Amygdala (tissue), 56 donors: ENCODE measurements at regions not wholly inside any gene's neighbourhood (a gene's known extent, or its start where the extent isn't known, plus 50 kb on each side); places are given as distances from the start of the nearest gene placed in this dataset.

Source experiments
- DNase-seq, 56 donors: peaks; one replicate each; lab custom pipeline; 2025; lab: John Stamatoyannopoulos, UW

DNA sequence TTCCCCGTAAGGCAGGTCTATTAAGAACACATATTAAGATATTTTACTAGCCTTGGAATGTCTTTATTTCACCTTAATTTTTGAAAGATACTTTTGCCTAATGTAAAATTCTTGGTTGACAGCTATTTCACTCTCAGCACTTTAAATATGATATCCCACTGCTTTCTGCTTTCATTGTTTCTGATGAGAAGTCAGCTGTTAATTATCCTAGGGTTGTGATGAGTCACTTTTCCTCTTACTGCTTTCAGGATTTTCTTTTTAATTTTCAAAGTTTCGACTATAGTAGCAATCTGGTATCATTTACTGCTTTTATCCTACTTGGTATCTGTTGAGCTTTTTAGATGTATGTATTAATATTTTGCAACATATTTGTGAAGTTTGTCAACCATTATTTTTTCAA, 578.9 kb upstream of the ATP2B1 start:
- DNase-seq: no peak

DNA sequence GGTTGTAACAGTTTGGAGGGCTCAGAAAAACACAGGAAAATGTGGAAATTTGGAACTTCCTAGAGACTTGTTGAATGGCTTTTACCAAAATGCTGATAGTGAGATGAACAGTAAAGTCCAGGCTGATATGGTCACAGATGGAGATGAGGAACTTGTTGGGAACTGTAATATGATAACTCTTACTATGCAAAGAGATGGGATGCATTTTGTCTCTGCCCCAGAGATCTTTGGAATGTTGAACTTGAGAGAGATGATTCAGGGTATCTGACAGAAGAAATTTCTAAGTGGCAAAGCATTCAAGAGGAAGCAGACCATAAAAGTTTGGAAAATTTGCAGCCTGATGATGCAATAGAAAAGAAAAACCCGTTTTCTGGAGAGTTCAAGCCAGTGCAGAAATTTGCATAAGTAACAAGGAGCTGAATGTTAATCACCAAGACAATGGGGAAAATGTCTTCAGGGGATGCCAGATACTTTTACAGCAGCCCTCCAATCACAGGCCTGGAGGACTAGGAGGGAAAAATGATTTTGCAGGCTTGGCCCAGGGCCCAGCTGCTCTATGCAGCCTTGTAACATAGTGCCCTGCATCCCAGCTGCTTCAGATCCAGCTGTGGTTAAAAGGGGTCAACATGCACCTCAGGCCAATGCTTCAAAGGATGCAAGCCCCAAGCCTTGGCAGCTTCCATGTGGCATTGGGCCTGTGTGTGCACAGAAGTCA, 572.7 kb upstream of the ATP2B1 start:
- no peak for DNase-seq

DNA sequence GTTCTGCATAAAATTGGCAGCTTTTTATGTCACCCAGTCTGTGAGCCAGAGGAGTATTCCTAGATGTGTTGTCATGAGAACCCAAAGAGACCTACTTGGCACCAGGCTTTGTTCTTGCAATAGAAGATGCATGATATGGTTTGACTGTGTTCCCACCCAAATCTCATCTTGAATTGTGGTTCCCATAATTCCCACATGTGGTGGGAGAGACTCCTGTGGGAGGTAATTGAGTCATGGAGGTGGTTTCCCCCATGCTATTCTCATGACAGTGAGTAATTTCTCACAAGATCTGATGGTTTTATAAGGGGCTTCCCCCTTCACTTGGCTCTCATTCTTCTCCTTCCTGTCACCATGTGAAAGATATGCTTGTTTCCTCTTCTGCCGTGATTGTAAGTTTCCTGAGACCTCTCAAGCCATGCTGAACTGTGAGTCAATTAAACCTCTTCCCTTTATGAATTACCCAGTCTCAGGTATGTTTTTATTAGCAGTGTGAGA, 572.0 kb upstream of the ATP2B1 start:
- no peak for DNase-seq

GRCh38 chr12:90280033-90280432, 571.4 kb upstream of the ATP2B1 start:
- no peak for DNase-seq

DNA sequence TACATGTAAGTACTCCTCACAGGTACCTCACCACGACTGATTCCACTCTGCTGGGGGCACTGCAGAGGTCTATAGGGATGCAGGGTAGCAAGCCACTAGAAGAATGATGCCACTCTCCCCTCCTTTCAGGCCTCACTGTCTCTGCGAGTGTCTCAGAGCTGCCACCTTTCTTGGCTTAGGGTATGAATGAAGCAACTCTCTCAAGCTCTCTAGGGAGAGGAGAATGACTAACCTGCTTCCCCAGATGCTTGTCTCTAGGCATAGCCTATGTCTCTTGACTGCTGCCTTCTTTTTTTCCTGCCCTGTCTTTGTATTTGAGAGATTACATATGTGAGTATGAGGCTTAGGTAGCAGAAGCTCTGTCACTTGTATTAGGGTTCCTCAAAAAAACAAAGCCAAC, 566.5 kb upstream of the ATP2B1 start:
- no peak for DNase-seq

- DNase-seq: no peak
These were observed 565.8 kb upstream of the ATP2B1 start for GRCh38 chr12:90274407-90274806.

DNA sequence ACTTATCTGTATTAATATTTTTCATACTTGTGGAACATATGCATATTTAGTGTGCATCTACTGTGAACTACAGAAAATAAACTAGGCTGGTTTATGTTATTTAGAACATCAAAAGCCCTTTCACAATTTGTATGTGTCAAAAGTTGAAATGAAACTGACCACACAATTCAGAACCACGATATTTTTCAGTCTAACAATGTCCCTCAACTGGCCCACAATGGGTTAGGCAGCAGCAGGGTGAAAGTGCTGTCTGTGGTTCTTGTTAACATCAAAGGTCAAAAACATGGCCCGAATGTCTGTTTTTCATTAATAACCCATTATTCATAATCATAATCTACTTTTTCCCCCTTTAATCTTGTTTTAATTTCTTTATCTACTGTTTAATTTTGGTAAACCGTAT, 559.9 kb upstream of the ATP2B1 start:
- DNase-seq: no peak

DNA sequence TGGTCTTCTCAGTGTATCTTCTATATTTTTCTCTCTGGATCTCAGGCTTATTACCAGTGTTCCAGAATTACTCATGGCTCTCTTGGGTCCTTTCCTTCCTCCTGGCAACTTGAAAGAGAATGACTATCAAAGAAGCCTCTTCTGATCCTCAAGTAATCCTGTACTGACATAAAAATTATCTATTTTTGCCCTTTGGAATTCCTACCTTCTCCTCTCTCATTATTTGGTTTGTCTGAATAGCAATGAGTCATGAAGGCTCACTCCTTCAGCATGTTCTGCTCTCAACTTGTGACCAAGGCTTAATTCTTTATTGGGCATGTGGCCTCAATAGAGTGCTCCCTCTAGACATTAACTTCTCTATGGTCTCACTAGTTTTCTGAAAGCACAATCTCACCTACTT, 553.6 kb upstream of the ATP2B1 start:
- DNase-seq: no peak

DNA sequence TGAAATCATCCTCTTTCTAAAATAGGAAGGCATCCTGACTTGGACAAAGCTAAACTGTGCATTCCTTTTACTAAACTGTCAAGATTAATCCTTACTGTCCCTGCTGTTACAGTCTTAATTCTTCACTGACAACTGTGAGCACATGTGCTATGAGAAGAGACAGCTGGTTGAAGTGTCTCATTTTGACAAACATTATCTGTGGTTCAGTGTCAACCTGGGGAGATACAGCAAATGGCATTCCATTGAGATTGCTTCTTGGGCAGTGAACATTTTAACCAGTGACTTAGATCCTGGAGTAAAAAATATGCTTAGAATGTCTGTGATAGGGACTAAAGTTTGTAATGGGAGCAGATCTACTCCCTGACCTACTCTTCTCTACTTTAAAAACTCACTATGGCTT, 552.6 kb upstream of the ATP2B1 start:
- no peak for DNase-seq

- DNase-seq: no peak
These were observed 551.5 kb upstream of the ATP2B1 start for GRCh38 chr12:90260136-90260535.

DNA sequence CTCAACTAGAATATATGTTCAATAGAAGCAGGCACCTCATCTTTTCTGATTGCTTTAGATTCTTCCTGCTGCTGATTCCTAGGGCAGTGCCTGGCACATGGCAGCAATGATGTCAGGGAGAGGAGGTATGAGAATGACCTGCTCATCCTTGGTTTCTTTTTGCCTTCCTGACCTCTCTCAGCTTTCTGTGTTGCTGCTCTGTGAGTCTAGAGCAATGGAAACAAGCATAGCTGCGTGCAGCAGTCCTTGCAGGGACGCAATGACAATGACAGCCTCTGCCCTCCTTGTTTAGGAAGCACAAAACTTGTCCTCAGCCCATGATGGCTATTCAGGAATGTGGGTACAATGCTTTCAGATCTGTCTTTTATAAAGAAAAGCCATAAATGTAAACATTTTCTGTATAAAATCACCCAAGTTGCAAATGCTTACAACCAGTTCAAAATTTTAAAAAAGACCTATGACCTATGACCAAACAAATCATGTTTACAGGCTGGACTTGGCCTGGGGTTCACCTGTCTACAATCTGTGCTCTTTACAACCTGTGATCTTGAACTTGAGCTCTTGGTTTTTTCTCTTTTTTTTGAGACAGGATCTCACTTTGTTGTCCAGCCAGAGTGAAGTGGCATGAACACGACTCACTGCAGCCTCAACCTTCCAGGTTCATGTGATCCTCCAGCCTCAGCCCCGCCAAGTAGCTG, 549.4 kb upstream of the ATP2B1 start:
- no peak for DNase-seq

GRCh38 chr12:90254796-90255195, 546.2 kb upstream of the ATP2B1 start:
- DNase-seq: no peak

DNA sequence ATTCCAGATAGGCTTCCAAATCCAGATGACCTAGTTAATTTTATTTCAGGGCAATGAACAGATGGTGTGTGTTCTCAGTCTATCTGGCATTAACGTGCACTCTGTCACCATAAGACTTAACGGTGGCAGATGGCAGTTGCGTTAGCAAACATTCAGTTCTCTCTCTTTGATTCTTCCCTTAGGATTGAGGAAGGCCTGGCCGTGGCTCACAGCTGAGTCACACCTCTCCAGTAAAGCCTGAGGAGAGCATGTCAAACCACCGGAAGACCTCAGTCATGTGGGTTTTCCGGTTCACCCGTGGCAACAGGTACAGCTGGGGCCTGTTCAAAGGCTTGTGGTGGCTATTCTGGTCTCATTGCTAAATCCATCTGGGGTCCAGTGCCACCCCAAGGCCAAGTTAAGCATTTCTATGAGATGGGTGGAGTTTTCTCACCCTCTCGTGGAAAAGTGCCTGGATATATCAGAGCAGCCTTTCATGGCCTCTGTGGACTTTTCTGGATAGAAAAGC, 545.1 kb upstream of the ATP2B1 start:
- peak in 21 of 56 donors; percentile 0 to 47 (median 8) for DNase-seq

DNA sequence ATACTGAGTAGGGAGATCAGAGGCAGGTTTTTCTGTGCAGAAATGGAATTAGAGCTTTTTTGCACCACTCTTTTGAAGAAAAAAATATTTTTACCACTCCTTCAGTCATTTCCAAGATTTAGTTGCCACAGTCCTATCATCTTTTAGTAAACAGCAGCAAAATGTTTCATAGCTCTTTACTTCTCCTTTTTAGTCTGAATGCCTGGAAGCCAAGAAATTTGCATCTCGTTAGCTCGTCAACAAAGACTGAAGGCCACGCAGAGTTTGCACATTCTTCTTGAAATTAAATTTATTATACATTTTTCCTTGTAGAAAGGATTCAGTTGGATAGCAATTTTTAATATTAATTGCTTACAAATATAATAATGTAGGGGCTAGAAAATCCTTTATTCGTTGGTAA, 544.5 kb upstream of the ATP2B1 start:
- DNase-seq: no peak

DNA sequence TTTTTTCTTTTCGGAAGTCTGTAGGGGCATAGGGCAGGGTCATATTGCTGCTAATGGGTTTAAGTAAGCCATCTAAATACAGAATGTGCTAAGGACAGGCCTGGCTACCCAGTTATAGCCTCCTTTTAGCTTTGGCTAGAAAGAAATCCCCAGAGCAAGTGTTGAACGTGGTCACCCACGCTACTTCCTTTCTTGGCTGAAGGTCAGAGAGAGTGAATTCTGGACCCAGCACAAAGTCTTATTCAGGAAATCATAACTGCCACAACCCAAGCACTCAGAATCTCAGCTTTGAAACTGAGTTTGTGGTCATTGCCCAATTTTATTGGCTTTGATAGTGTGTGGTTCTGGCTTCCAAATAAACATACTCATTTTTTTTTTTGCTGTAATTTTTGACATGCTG, 542.1 kb upstream of the ATP2B1 start:
- peak in 1 of 56 donors; percentile 0 for DNase-seq

DNA sequence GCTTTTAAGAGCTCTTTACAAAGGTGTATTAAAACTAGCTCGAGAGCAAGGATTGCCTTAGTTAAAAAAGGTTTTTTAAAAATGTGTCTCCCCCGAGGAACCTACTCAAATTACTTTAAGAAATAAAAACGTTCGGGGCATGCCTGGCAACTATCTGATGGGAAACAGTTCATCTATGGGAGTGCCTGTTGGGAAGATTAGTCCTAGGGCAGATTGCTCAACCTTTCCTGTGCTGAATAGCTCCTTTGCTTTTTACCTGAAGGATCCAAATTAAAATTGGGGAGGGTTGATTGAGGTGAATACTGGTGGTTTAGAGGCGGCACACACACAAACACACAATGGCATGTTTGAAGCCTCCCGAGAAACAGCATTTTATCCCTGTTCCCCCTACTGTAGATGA, 541.4 kb upstream of the ATP2B1 start:
- DNase-seq: no peak

DNA sequence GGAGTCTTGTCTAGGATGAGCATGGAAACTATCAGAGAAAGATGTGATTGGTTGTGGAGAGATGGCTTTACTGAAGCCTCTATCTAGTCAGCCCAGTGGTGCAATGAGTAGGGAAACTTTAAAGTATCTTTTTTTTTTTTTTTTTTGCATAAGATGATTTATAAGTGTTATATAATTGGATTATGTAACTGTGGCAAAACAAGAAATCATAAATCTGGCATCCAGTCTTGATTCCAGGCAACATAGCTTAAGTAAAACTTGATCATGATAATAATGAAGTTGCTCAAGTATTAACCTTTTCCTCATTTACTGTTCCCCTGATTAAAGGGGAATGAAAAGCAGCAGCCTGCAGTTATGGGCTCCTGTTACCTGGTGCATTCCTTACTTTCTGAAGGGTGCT, 538.0 kb upstream of the ATP2B1 start:
- DNase-seq: no peak

DNA sequence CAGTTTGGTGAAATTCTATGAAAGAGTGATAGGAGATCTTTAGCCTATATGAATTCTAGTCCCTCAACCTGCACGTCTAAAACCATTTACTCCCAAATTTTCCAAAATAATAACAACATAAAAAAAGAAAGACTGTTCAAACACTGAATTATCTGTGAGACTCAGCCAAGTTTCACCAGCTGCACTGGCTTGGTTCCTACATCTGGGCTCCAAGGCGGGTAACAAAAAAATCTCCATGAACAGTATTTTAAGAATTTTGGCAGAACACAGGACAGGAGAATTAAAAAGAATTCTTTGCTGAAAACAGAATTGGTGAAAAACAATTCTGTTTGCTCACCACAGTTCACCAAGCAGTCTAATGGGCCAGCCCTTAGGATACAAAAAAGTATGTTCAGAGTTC, 536.8 kb upstream of the ATP2B1 start:
- DNase-seq: peak in 11 of 56 donors; percentile 0 to 42 (median 3)

DNA sequence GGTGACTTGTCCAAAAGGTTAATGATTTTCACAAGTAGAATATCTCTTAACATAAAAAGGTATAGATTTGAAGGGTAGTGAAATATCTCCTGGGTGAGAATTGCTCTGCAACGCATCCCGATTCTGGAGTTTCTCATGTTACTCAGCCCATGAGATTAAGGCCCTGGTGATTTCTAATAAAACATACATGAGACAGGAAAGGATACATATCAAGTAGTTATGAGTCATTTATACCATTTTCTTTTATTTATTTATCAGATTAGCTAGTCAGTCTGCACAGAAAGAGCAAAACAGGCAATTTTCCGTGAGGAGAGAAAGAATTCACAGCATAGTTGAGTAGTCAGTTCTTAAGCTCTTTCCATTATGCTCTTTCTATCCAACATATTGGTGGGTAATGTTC, 535.6 kb upstream of the ATP2B1 start:
- DNase-seq: no peak

GRCh38 chr12:90243211-90243610, 534.6 kb upstream of the ATP2B1 start:
- no peak for DNase-seq

DNA sequence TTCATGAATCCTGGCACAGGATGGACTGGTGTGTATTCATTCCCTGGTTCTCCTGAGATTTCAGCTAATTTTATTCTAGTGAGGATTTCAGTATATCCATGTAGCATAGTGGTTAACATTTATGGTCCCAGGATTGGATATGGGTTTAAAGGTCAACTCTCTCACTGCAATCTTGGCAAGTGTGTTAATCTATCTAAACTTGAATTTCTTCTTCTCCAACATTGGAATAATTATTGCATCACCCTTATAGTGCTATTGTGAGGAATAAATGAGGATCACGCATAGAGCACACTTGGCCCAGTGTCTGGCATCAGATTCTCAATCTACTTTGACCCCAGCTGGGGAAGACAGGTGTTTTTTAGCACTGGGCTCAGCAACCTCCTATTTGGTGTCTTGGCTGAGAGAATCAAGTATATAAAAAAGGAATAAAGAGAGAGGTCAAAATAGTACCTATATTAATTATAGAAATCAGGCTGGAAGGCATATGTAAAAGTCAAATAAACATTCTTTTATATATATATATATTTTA, 531.2 kb upstream of the ATP2B1 start:
- DNase-seq: no peak
